ENCODE measurements at regions not wholly inside any gene's neighbourhood (a gene's known extent, or its start where the extent isn't known, plus 50 kb on each side); places are given as distances from the start of the nearest gene placed in this dataset.

GRCh38 chr6:104186831-104187230 lies 672.9 kb downstream of the HACE1 start:
- TF ChIP-seq, protein P1, sequence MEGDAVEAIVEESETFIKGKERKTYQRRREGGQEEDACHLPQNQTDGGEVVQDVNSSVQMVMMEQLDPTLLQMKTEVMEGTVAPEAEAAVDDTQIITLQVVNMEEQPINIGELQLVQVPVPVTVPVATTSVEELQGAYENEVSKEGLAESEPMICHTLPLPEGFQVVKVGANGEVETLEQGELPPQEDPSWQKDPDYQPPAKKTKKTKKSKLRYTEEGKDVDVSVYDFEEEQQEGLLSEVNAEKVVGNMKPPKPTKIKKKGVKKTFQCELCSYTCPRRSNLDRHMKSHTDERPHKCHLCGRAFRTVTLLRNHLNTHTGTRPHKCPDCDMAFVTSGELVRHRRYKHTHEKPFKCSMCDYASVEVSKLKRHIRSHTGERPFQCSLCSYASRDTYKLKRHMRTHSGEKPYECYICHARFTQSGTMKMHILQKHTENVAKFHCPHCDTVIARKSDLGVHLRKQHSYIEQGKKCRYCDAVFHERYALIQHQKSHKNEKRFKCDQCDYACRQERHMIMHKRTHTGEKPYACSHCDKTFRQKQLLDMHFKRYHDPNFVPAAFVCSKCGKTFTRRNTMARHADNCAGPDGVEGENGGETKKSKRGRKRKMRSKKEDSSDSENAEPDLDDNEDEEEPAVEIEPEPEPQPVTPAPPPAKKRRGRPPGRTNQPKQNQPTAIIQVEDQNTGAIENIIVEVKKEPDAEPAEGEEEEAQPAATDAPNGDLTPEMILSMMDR (IDR thresholded peaks at IDR 0.05; ENCODE audit: low read depth, low read length), result no peak
- TF ChIP-seq EZH2phosphoT487 (IDR thresholded peaks at IDR 0.05; ENCODE audit: low read depth), result no peak
